Mucosa of descending colon (tissue), 3 donors: ENCODE measurements at regions not wholly inside any gene's neighbourhood (a gene's known extent, or its start where the extent isn't known, plus 50 kb on each side); places are given as distances from the start of the nearest gene placed in this dataset.
"Not testable (repeated sequence)": the region's sequence is repeated elsewhere in the genome, so short reads cannot be mapped to it uniquely, and the experiment has no call there.

Experiments used
- ATAC-seq: fragments of 200-7000 bp; cut with Tn5 transposase; one replicate; pipeline ENCODE4 v1.9.1; 2020; ENCODE audit warnings: mild to moderate bottlenecking, moderate library complexity
- DNase-seq, 3 donors: peaks; one replicate each; pipeline ENCODE4 v3.0.0-alpha.2; 2020
- H3K36me3 ChIP-seq: fragments of 200-600 bp; one replicate; pipeline ENCODE4 v1.8.0; 2021; ENCODE audit warnings: low read depth, mild to moderate bottlenecking
- H3K4me1 ChIP-seq: fragments of 200-600 bp; one replicate; pipeline ENCODE4 v1.8.0; 2021; ENCODE audit warnings: low read depth, mild to moderate bottlenecking
- H3K4me3 ChIP-seq: fragments of 200-600 bp; one replicate; pipeline ENCODE4 v1.8.0; 2021; ENCODE audit warnings: mild to moderate bottlenecking
- H3K9me3 ChIP-seq: fragments of 200-600 bp; one replicate; pipeline ENCODE4 v1.8.0; 2021; ENCODE audit warnings: mild to moderate bottlenecking
- intact Hi-C, 2 donors: fragments of 100-400 bp; cut with DNase I in 1 of 2; cut with micrococcal nuclease in 1 of 2; formaldehyde crosslinking; loops; one replicate each; pipeline versions ENCODE4 v1.11.0 to v1.11.1; 2022; cut with DNase I, micrococcal nuclease
- TF ChIP-seq, protein P1 (sequence below): fragments of 200-600 bp; IDR thresholded peaks from one replicate; pipeline ENCODE4 v1.8.0; 2022; ENCODE audit warnings: antibody characterized with exemption, mild to moderate bottlenecking
- donor health status: DM: no; HTN: no; CAD: no; lungs with moderate emphysema.
- donor health status: DM: no; HTN: no; CAD: no.
- donor health status: DM: no; HTN: yes; CAD: no.

DNA sequence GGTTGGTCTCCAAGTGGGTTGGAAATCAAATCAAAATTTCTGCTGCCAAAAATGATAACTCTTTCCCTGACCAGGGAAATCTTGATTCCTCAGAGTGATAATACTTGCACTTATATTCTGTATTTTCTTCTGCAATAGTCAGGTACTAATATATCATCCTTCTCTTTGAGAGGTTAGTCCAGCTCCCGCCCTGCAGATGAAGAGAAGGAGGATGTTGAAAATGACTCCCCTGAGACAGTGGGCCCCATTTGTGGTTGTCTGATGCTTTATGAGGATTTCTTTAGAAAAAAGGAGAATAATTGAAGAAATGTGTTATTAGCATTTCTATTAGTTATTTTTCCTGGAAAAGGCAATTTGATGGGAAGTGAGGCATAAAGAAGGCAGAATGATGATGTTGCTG lies 213.0 kb downstream of the SEC23IP start:
- ATAC-seq = no peak
- intact Hi-C loops = no loop called here
- no peaks in the 10 kb centered on the region for H3K36me3 ChIP-seq

DNA sequence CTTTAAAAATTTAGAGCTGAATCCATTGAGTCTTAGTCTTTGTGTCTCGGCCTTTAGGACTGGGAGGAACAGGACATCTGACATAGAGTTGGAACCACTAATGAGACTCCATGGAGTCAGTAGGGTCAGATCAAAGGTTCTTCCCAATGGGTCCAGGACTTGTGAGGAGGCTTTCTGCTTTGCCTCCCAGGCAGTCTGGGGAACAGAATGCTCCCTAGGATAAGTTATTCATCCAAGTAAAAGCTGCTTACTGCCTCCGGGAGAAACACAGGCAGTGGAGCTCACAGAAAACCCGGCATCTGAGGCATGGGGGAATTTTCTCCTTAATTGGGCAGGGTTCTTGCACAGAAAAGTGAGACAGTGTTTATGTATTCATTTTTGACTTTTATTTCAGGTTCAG lies 216.4 kb downstream of the SEC23IP start:
- H3K4me1 ChIP-seq = no peaks in the 10 kb centered on the region
- TF ChIP-seq, protein P1, sequence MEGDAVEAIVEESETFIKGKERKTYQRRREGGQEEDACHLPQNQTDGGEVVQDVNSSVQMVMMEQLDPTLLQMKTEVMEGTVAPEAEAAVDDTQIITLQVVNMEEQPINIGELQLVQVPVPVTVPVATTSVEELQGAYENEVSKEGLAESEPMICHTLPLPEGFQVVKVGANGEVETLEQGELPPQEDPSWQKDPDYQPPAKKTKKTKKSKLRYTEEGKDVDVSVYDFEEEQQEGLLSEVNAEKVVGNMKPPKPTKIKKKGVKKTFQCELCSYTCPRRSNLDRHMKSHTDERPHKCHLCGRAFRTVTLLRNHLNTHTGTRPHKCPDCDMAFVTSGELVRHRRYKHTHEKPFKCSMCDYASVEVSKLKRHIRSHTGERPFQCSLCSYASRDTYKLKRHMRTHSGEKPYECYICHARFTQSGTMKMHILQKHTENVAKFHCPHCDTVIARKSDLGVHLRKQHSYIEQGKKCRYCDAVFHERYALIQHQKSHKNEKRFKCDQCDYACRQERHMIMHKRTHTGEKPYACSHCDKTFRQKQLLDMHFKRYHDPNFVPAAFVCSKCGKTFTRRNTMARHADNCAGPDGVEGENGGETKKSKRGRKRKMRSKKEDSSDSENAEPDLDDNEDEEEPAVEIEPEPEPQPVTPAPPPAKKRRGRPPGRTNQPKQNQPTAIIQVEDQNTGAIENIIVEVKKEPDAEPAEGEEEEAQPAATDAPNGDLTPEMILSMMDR = no peak
- DNase-seq (no peak), ATAC-seq (no peak)
- H3K36me3 ChIP-seq = no peaks in the 10 kb centered on the region
- no peak overlapping the region for H3K4me3 ChIP-seq
- intact Hi-C loops = no loop called here
- no peaks in the 10 kb centered on the region for H3K9me3 ChIP-seq

More for the DNA sequence above, 213.0 kb downstream of the SEC23IP start:
- no peak overlapping the region for H3K4me3 ChIP-seq
- TF ChIP-seq, protein P1 = no peak
- H3K9me3 ChIP-seq = no peaks in the 10 kb centered on the region
- DNase-seq = no peak
- no peaks in the 10 kb centered on the region for H3K4me1 ChIP-seq

DNA sequence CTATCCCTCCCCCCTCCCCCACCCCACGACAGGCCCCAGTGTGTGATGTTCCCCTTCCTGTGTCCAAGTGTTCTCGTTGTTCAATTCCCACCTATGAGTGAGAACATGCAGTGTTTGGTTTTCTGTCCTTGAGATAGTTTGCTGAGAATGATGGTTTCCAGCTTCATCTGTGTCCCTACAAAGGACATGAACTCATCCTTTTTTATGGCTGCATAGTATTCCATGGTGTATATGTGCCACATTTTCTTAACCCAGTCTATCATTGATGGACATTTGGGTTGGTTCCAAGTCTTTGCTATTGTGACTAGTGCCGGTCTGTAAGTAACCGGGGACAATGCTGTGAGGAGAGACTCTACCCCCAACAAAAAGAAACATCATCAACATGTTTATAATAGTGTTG lies 217.2 kb downstream of the SEC23IP start:
- intact Hi-C loops, H3K4me3 ChIP-seq, H3K36me3 ChIP-seq, H3K9me3 ChIP-seq, ATAC-seq, DNase-seq, H3K4me1 ChIP-seq: not testable (repeated sequence)

DNA sequence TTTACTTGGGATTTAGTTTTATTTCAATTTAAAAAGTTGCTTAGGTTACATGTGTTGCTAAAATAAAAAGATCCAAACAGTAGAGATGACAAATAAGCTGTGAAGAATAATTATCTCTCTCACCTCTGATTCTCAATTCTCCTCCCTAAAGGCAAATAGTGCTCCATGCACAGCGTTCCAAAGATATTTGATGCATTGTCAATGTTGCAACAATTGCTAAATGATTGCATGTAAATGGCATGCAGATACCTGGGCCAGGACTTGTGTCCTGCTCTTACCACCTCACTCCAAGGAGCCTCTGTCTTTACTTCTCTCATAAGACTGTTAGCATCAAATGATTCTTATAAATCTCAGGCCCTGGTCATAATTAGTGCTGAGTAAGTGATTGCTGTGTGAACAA lies 217.7 kb downstream of the SEC23IP start:
- H3K4me1 ChIP-seq = no peaks in the 10 kb centered on the region
- no peak overlapping the region for H3K4me3 ChIP-seq
- H3K9me3 ChIP-seq = no peaks in the 10 kb centered on the region
- DNase-seq = no peak
- H3K36me3 ChIP-seq = no peaks in the 10 kb centered on the region
- ATAC-seq = no peak
- TF ChIP-seq, protein P1 = no peak
- intact Hi-C loops = no loop called here

DNA sequence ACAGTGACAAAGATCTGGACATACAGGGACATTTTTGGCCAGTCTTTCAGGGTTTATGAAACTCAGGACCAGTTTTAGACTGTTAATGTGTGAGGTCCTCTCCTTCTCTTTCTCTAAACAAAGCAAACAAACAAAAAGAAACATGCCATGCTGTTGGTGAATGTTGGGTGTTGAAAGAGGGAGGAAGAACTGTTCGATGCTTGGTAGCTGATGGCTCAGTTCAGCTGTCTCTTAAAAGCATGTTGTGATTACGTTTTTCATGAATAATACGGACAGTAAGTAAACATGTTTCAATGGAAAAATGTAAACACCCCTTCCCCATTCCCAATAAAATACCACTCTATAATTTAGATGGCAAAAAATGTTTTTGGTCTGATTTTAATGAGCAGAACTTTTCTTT lies 219.1 kb downstream of the SEC23IP start:
- H3K4me3 ChIP-seq = no peak overlapping the region
- no peaks in the 10 kb centered on the region for H3K9me3 ChIP-seq
- intact Hi-C loops = no loop called here
- no peaks in the 10 kb centered on the region for H3K4me1 ChIP-seq
- no peaks in the 10 kb centered on the region for H3K36me3 ChIP-seq
- ATAC-seq (no peak), DNase-seq (no peak)
- TF ChIP-seq, protein P1 = no peak

DNA sequence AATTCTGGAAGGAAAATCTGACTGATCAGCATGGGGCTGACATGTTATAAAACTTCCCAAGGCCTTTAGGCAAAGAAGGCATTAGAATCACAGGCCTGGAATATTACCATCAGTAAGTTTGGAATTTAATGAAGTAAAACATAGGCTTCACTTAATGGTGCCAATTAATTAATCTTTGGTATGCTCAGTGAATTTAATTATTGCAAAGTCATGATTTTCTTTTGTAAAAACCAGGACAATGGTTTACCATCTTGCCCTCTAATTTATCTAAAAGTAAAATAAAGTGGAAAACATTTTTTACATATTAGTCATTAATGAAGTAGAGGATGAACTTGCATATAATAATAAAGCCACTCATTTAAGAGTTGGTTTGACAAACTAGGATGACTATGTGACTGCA lies 220.3 kb downstream of the SEC23IP start:
- Histone ChIP-seq H3K4me1 (no peaks in the 10 kb centered on the region), H3K9me3 (no peaks in the 10 kb centered on the region), H3K4me3 (no peak overlapping the region), H3K36me3 (no peaks in the 10 kb centered on the region)
- ATAC-seq (no peak), DNase-seq (no peak)
- TF ChIP-seq, protein P1 = no peak
- intact Hi-C loops = no loop called here
